DOHH2 (cell line): ENCODE measurements at regions not wholly inside any gene's neighbourhood (a gene's known extent, or its start where the extent isn't known, plus 50 kb on each side); places are given as distances from the start of the nearest gene placed in this dataset.
A peak's percentile ranks its signal among the peaks of the same experiment; 100 is the strongest.

Experiments used
- H3F3A ChIP-seq: fragments of 200-600 bp; sonication (generic), shearing (Covaris generic); 2 replicates; pipeline ENCODE4 v1.6.0; 2016; ENCODE audit warnings: antibody characterized with exemption, mild to moderate bottlenecking; ENCODE audit not compliant: control insufficient read depth, insufficient read depth
- H3K27ac ChIP-seq: fragments of 200-600 bp; sonication (generic); 2 replicates; pipeline ENCODE4 v1.5.1; 2014; ENCODE audit warnings: low read depth, mild to moderate bottlenecking, low read length, moderate library complexity
- H3K27me3 ChIP-seq: fragments of 200-600 bp; sonication (generic); 2 replicates; pipeline ENCODE4 v1.6.1; 2014; ENCODE audit warnings: mild to moderate bottlenecking, low read length, mixed read lengths; ENCODE audit not compliant: control insufficient read depth
- H3K36me3 ChIP-seq: fragments of 200-600 bp; sonication (generic); 2 replicates; pipeline ENCODE4 v1.6.1; 2014; ENCODE audit warnings: mild to moderate bottlenecking, low read length, moderate library complexity, mixed read lengths; ENCODE audit not compliant: control insufficient read depth
- H3K4me1 ChIP-seq: fragments of 200-600 bp; sonication (generic); 2 replicates; pipeline ENCODE4 v1.6.1; 2014; ENCODE audit warnings: mild to moderate bottlenecking, low read length, mixed read lengths; ENCODE audit not compliant: control insufficient read depth
- H3K4me2 ChIP-seq: fragments of 200-600 bp; sonication (generic); 2 replicates; pipeline ENCODE4 v1.6.0; 2014; ENCODE audit warnings: mild to moderate bottlenecking, low read length, moderate library complexity
- H3K4me3 ChIP-seq: fragments of 200-600 bp; sonication (generic); 2 replicates; pipeline ENCODE4 v1.5.1; 2014; ENCODE audit warnings: mild to moderate bottlenecking, low read length, mixed read lengths
- H3K79me2 ChIP-seq: fragments of 200-600 bp; sonication (generic); 2 replicates; pipeline ENCODE4 v1.6.1; 2014; ENCODE audit warnings: mild to moderate bottlenecking, low read length, mixed read lengths; ENCODE audit not compliant: control insufficient read depth
- H3K9me2 ChIP-seq: fragments of 200-600 bp; sonication (generic); replicated peaks from 2 replicates; pipeline ENCODE4 v1.6.1; 2014; ENCODE audit warnings: mild to moderate bottlenecking, low read length, mixed read lengths; ENCODE audit not compliant: control insufficient read depth
- H3K9me3 ChIP-seq: fragments of 200-600 bp; sonication (generic); 2 replicates; pipeline ENCODE4 v1.6.1; 2014; ENCODE audit warnings: antibody characterized with exemption, low read length, mixed read lengths; ENCODE audit not compliant: control insufficient read depth, insufficient read depth
- H4K20me1 ChIP-seq: fragments of 200-600 bp; sonication (generic); 2 replicates; pipeline ENCODE4 v1.6.0; 2014; ENCODE audit warnings: low read depth, mild to moderate bottlenecking, antibody characterized with exemption, low read length, moderate library complexity; ENCODE audit not compliant: control insufficient read depth, insufficient read depth
- CTCF ChIP-seq: fragments of 200-600 bp; sonication (generic); IDR thresholded peaks from one replicate; pipeline ENCODE4 v1.5.1; 2014; ENCODE audit warnings: antibody characterized with exemption, mild to moderate bottlenecking, low read depth, low read length; ENCODE audit not compliant: poor library complexity, severe bottlenecking
- EZH2phosphoT487 ChIP-seq: fragments of 200-600 bp; sonication (generic); IDR thresholded peaks from 2 replicates; pipeline ENCODE4 v1.6.1; 2017; ENCODE audit warnings: borderline replicate concordance, mild to moderate bottlenecking, antibody characterized with exemption, low read length, moderate library complexity, mixed read lengths

- H3K79me2 ChIP-seq, result no peaks in the 10 kb centered on the region
- no peak overlapping the region for H3K4me3 ChIP-seq
- H3K36me3 ChIP-seq, result no peaks in the 10 kb centered on the region
- no peaks in the 10 kb centered on the region for H4K20me1 ChIP-seq
- no peaks in the 10 kb centered on the region for H3K27me3 ChIP-seq
- no peak for TF ChIP-seq EZH2phosphoT487
- peaks cover 3% of the 10 kb centered on the region; the same call in 1 of the 2 replicates for H3K4me1 ChIP-seq
- H3F3A ChIP-seq, result no peaks in the 10 kb centered on the region
- H3K4me2 ChIP-seq, result no peak overlapping the region
- no peak overlapping the region for H3K27ac ChIP-seq
- H3K9me3 ChIP-seq, result no peaks in the 10 kb centered on the region
- H3K9me2 ChIP-seq, result no peaks in the 10 kb centered on the region
These were observed 81.6 kb upstream of the OPRM1 start for GRCh38 chr6:153957394-153957793.

- Histone ChIP-seq H3K27ac (no peak overlapping the region), H3K79me2 (no peaks in the 10 kb centered on the region), H3K4me3 (no peak overlapping the region), H3K4me1 (peaks cover 3% of the 10 kb centered on the region; the same call in 1 of the 2 replicates), H3K36me3 (no peaks in the 10 kb centered on the region), H3K27me3 (no peaks in the 10 kb centered on the region), H3K4me2 (no peak overlapping the region), H4K20me1 (no peaks in the 10 kb centered on the region), H3K9me2 (no peaks in the 10 kb centered on the region), H3F3A (no peaks in the 10 kb centered on the region), H3K9me3 (no peaks in the 10 kb centered on the region)
- no peak for TF ChIP-seq EZH2phosphoT487
- TF ChIP-seq CTCF, result no peak
These were observed 82.2 kb upstream of the OPRM1 start for GRCh38 chr6:153956808-153957207.

- H3K27ac ChIP-seq, result no peak overlapping the region
- H3K4me3 ChIP-seq, result no peak overlapping the region
- H3K9me3 ChIP-seq, result no peaks in the 10 kb centered on the region
- no peaks in the 10 kb centered on the region for H3F3A ChIP-seq
- no peaks in the 10 kb centered on the region for H4K20me1 ChIP-seq
- TF ChIP-seq EZH2phosphoT487, result no peak
- no peak for TF ChIP-seq CTCF
- no peaks in the 10 kb centered on the region for H3K36me3 ChIP-seq
- no peak overlapping the region for H3K4me2 ChIP-seq
- no peaks in the 10 kb centered on the region for H3K27me3 ChIP-seq
- H3K4me1 ChIP-seq, result no peaks in the 10 kb centered on the region
- H3K9me2 ChIP-seq, result no peaks in the 10 kb centered on the region
- H3K79me2 ChIP-seq, result no peaks in the 10 kb centered on the region
These were observed 89.4 kb upstream of the OPRM1 start for GRCh38 chr6:153949616-153950015.

- Histone ChIP-seq H4K20me1 (no peaks in the 10 kb centered on the region), H3F3A (no peaks in the 10 kb centered on the region), H3K9me2 (no peaks in the 10 kb centered on the region), H3K79me2 (no peaks in the 10 kb centered on the region), H3K4me2 (no peak overlapping the region), H3K27ac (no peak overlapping the region), H3K4me3 (no peak overlapping the region), H3K36me3 (no peaks in the 10 kb centered on the region), H3K4me1 (no peaks in the 10 kb centered on the region), H3K9me3 (no peaks in the 10 kb centered on the region), H3K27me3 (no peaks in the 10 kb centered on the region)
- TF ChIP-seq CTCF (peak; percentile 94), EZH2phosphoT487 (no peak)
These were observed 91.1 kb upstream of the OPRM1 start for GRCh38 chr6:153947808-153948447.
